Panc1 (cell line): ENCODE measurements at regions not wholly inside any gene's neighbourhood (a gene's known extent, or its start where the extent isn't known, plus 50 kb on each side); places are given as distances from the start of the nearest gene placed in this dataset.

ENCODE experiments used
- POLR2AphosphoS5 ChIP-seq: IDR thresholded peaks from 2 replicates; pipeline ENCODE4 v1.6.1; 2012; ENCODE audit warnings: mild to moderate bottlenecking, low read depth, low read length, moderate library complexity
- SIN3A ChIP-seq: IDR thresholded peaks from 2 replicates; pipeline ENCODE4 v1.6.1; 2012; ENCODE audit warnings: low read depth, mild to moderate bottlenecking, low read length, moderate library complexity, borderline replicate concordance; ENCODE audit not compliant: insufficient read depth
- TF ChIP-seq, protein P1 (sequence below): fragments of 450-650 bp; IDR thresholded peaks from 2 replicates; pipeline ENCODE4 v1.5.1; 2017; ENCODE audit warnings: mild to moderate bottlenecking
- TF ChIP-seq, protein P2 (sequence below), 2 experiments: IDR thresholded peaks; 2 replicates each; pipeline ENCODE4 v1.6.1; 2011 to 2012; ENCODE audit warnings: low read depth in 2 of 2, control low read depth in 1 of 2, low read length in 1 of 2, mild to moderate bottlenecking in 1 of 2, moderate library complexity in 1 of 2; ENCODE audit not compliant: insufficient read depth in 1 of 2

DNA sequence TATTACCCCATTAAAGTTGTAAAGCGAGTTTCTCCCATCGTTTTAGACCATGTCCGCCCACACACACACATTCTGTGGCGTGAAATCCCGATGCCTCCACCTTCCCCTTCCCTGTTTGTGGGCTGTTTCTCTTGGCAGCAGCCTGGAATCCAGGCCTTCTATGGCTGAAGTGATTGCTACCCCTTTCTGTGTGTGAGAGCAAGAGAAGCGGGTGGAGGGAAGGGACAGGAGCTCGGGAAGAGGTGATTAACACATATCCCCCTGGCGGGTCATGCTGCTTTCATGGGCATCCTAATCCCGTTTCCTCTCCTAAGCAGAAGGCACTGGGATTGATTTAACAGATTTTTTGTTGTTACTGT is 283.8 kb upstream of the RGMA start:
- TF ChIP-seq, protein P1, sequence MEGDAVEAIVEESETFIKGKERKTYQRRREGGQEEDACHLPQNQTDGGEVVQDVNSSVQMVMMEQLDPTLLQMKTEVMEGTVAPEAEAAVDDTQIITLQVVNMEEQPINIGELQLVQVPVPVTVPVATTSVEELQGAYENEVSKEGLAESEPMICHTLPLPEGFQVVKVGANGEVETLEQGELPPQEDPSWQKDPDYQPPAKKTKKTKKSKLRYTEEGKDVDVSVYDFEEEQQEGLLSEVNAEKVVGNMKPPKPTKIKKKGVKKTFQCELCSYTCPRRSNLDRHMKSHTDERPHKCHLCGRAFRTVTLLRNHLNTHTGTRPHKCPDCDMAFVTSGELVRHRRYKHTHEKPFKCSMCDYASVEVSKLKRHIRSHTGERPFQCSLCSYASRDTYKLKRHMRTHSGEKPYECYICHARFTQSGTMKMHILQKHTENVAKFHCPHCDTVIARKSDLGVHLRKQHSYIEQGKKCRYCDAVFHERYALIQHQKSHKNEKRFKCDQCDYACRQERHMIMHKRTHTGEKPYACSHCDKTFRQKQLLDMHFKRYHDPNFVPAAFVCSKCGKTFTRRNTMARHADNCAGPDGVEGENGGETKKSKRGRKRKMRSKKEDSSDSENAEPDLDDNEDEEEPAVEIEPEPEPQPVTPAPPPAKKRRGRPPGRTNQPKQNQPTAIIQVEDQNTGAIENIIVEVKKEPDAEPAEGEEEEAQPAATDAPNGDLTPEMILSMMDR, result no peak
- TF ChIP-seq, protein P2, sequence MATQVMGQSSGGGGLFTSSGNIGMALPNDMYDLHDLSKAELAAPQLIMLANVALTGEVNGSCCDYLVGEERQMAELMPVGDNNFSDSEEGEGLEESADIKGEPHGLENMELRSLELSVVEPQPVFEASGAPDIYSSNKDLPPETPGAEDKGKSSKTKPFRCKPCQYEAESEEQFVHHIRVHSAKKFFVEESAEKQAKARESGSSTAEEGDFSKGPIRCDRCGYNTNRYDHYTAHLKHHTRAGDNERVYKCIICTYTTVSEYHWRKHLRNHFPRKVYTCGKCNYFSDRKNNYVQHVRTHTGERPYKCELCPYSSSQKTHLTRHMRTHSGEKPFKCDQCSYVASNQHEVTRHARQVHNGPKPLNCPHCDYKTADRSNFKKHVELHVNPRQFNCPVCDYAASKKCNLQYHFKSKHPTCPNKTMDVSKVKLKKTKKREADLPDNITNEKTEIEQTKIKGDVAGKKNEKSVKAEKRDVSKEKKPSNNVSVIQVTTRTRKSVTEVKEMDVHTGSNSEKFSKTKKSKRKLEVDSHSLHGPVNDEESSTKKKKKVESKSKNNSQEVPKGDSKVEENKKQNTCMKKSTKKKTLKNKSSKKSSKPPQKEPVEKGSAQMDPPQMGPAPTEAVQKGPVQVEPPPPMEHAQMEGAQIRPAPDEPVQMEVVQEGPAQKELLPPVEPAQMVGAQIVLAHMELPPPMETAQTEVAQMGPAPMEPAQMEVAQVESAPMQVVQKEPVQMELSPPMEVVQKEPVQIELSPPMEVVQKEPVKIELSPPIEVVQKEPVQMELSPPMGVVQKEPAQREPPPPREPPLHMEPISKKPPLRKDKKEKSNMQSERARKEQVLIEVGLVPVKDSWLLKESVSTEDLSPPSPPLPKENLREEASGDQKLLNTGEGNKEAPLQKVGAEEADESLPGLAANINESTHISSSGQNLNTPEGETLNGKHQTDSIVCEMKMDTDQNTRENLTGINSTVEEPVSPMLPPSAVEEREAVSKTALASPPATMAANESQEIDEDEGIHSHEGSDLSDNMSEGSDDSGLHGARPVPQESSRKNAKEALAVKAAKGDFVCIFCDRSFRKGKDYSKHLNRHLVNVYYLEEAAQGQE (IDR thresholded peaks at IDR 0.05; ENCODE audit: insufficient read depth in 1 of 2, low read depth in 2 of 2, low read length in 1 of 2), result no peak
- TF ChIP-seq POLR2AphosphoS5 (no peak), SIN3A (no peak)
